ENCODE measurements at regions not wholly inside any gene's neighbourhood (a gene's known extent, or its start where the extent isn't known, plus 50 kb on each side); places are given as distances from the start of the nearest gene placed in this dataset.

- no peaks in the 10 kb centered on the region for H3K9me3 Mint-ChIP-seq
- H3K27me3 Mint-ChIP-seq: no peaks in the 10 kb centered on the region
- no peaks in the 10 kb centered on the region for H3K36me3 Mint-ChIP-seq (ENCODE audit: low read depth)
- H3K27ac Mint-ChIP-seq: no peak overlapping the region
- no peak for DNase-seq
- intact Hi-C loops (cut with micrococcal nuclease): no loop called here
- H3K4me3 Mint-ChIP-seq: no peak overlapping the region
- no peaks in the 10 kb centered on the region for H3K4me1 Mint-ChIP-seq
Observed at GRCh38 chr3:144380849-144381248, 409.2 kb downstream of the DIPK2A start.

- no peak overlapping the region for H3K27ac Mint-ChIP-seq
- no peaks in the 10 kb centered on the region for H3K4me1 Mint-ChIP-seq
- no peaks in the 10 kb centered on the region for H3K9me3 Mint-ChIP-seq
- H3K36me3 Mint-ChIP-seq (ENCODE audit: low read depth): no peaks in the 10 kb centered on the region
- no peaks in the 10 kb centered on the region for H3K27me3 Mint-ChIP-seq
- no peak for DNase-seq
- H3K4me3 Mint-ChIP-seq: no peak overlapping the region
- intact Hi-C loops (cut with micrococcal nuclease): no loop called here
Observed at GRCh38 chr3:144381607-144382006, 410.0 kb downstream of the DIPK2A start.

- DNase-seq: no peak
- Mint-ChIP-seq H3K27me3 (no peaks in the 10 kb centered on the region), H3K4me3 (no peak overlapping the region), H3K27ac (no peak overlapping the region), H3K4me1 (no peaks in the 10 kb centered on the region), H3K36me3 (ENCODE audit: low read depth) (no peaks in the 10 kb centered on the region), H3K9me3 (no peaks in the 10 kb centered on the region)
- intact Hi-C loops (cut with micrococcal nuclease): no loop called here
Observed at GRCh38 chr3:144384241-144384979, 412.8 kb downstream of the DIPK2A start.

DNA sequence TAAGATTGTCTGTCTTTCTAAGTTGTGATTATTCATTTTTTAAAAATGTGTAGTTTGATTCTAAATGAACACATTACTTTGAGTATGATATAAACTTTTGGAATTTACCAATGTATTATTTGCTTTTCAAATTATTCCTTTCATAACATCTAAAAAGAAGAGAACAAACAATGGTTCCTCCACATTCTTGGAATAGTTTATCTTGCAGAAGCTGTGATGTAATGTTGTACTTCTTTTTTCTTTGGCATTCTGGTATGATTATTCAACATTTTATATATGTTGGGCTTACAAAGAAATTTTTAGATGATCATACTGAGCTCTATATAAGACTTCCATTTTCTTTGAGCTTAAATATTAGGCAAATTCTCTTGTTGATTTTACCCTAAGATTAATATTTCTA is 419.2 kb downstream of the DIPK2A start:
- no peaks in the 10 kb centered on the region for H3K36me3 Mint-ChIP-seq (ENCODE audit: low read depth)
- no peak overlapping the region for H3K27ac Mint-ChIP-seq
- H3K4me1 Mint-ChIP-seq: no peaks in the 10 kb centered on the region
- no peaks in the 10 kb centered on the region for H3K9me3 Mint-ChIP-seq
- H3K4me3 Mint-ChIP-seq: no peak overlapping the region
- intact Hi-C loops (cut with micrococcal nuclease): no loop called here
- no peak for DNase-seq
- no peaks in the 10 kb centered on the region for H3K27me3 Mint-ChIP-seq

DNA sequence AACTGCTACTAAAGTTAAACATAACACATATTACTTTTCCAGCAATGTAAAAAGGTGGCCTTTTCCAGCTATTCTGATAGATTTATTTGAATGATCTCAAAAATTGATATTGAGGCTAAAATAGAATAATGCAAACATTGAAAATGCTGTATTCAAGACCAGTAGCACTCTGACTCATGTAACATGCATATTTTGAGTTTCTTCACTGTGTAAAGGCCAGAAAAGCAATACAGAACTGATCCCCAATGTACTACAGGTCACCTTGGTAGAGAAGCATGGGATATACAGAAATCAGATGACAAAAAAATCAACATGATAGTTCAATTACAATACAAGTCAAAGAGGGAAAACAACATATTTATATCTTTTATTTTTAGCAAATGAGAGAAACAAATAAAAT is 419.6 kb downstream of the DIPK2A start:
- no peaks in the 10 kb centered on the region for H3K9me3 Mint-ChIP-seq
- no peak overlapping the region for H3K27ac Mint-ChIP-seq
- no peaks in the 10 kb centered on the region for H3K4me1 Mint-ChIP-seq
- intact Hi-C loops (cut with micrococcal nuclease): no loop called here
- no peak for DNase-seq
- H3K36me3 Mint-ChIP-seq (ENCODE audit: low read depth): no peaks in the 10 kb centered on the region
- H3K27me3 Mint-ChIP-seq: no peaks in the 10 kb centered on the region
- no peak overlapping the region for H3K4me3 Mint-ChIP-seq

DNA sequence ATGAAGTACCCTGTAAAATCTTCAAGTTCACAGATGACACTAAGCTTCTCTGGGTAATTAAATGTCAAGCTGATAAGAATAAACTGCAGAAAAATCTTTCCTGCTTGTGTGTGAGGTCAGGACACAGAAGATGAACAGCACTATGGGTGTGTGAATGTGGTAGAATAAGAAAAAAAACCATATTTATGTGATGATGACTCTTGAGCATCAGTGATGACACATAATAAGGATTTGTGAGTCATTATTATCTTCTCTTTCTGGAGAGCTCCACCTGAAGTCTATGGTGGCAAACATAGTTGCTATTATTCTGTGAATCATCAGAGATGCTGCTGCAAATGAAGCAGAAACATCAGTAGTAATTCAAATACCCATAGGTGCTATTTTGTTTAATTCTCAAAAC is 422.4 kb downstream of the DIPK2A start:
- H3K9me3 Mint-ChIP-seq: no peaks in the 10 kb centered on the region
- H3K27ac Mint-ChIP-seq: no peak overlapping the region
- DNase-seq: no peak
- intact Hi-C loops (cut with micrococcal nuclease): no loop called here
- H3K36me3 Mint-ChIP-seq (ENCODE audit: low read depth): no peaks in the 10 kb centered on the region
- no peaks in the 10 kb centered on the region for H3K27me3 Mint-ChIP-seq
- no peak overlapping the region for H3K4me3 Mint-ChIP-seq
- H3K4me1 Mint-ChIP-seq: no peaks in the 10 kb centered on the region

- H3K27ac Mint-ChIP-seq: no peak overlapping the region
- no peaks in the 10 kb centered on the region for H3K9me3 Mint-ChIP-seq
- H3K4me1 Mint-ChIP-seq: no peaks in the 10 kb centered on the region
- no peaks in the 10 kb centered on the region for H3K27me3 Mint-ChIP-seq
- no peak for DNase-seq
- no peak overlapping the region for H3K4me3 Mint-ChIP-seq
- no peaks in the 10 kb centered on the region for H3K36me3 Mint-ChIP-seq (ENCODE audit: low read depth)
- intact Hi-C loops (cut with micrococcal nuclease): no loop called here
Observed at GRCh38 chr3:144402430-144402829, 430.8 kb downstream of the DIPK2A start.

GRCh38 chr3:144403040-144403457 is 431.4 kb downstream of the DIPK2A start:
- H3K27ac Mint-ChIP-seq: no peak overlapping the region
- H3K27me3 Mint-ChIP-seq: no peaks in the 10 kb centered on the region
- no peaks in the 10 kb centered on the region for H3K36me3 Mint-ChIP-seq (ENCODE audit: low read depth)
- H3K4me3 Mint-ChIP-seq: no peak overlapping the region
- DNase-seq: no peak
- no peaks in the 10 kb centered on the region for H3K9me3 Mint-ChIP-seq
- intact Hi-C loops (cut with micrococcal nuclease): no loop called here
- H3K4me1 Mint-ChIP-seq: no peaks in the 10 kb centered on the region

GRCh38 chr3:144407335-144407734 is 435.7 kb downstream of the DIPK2A start:
- H3K4me3 Mint-ChIP-seq: no peak overlapping the region
- H3K9me3 Mint-ChIP-seq: no peaks in the 10 kb centered on the region
- H3K4me1 Mint-ChIP-seq: no peaks in the 10 kb centered on the region
- H3K27me3 Mint-ChIP-seq: no peaks in the 10 kb centered on the region
- H3K36me3 Mint-ChIP-seq (ENCODE audit: low read depth): no peaks in the 10 kb centered on the region
- H3K27ac Mint-ChIP-seq: no peak overlapping the region
- intact Hi-C loops (cut with micrococcal nuclease): no loop called here
- no peak for DNase-seq

DNA sequence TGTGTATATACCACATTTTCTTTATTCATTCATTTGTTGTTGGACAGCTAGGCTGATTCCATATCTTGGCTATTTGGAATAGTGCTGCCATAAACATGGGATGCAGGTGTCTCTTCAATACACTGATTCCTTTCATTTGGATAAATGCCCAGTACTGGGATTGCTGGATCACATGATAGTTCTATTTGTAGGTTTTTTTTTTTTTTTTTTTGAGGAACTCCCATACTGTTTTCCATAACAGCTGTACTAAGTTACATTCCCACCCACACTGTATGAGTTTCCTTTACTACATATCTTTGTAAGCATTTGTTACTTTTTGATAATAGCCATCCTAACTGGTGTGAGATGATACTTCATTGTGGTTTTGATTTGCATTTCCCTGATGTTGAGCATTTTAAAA is 437.7 kb downstream of the DIPK2A start:
- Mint-ChIP-seq H3K9me3 (no peaks in the 10 kb centered on the region), H3K4me1 (no peaks in the 10 kb centered on the region)

GRCh38 chr3:144413068-144413467 is 441.4 kb downstream of the DIPK2A start:
- no peaks in the 10 kb centered on the region for H3K36me3 Mint-ChIP-seq (ENCODE audit: low read depth)
- no peaks in the 10 kb centered on the region for H3K9me3 Mint-ChIP-seq
- H3K4me3 Mint-ChIP-seq: no peak overlapping the region
- H3K27me3 Mint-ChIP-seq: no peaks in the 10 kb centered on the region
- no peak for DNase-seq
- no peaks in the 10 kb centered on the region for H3K4me1 Mint-ChIP-seq
- intact Hi-C loops (cut with micrococcal nuclease): no loop called here
- H3K27ac Mint-ChIP-seq: no peak overlapping the region

More for the DNA sequence above, 437.7 kb downstream of the DIPK2A start:
- Mint-ChIP-seq H3K36me3 (ENCODE audit: low read depth) (no peaks in the 10 kb centered on the region), H3K4me3 (no peak overlapping the region), H3K27me3 (no peaks in the 10 kb centered on the region), H3K27ac (no peak overlapping the region)
- intact Hi-C loops (cut with micrococcal nuclease): no loop called here
- no peak for DNase-seq

- DNase-seq: no peak
- Mint-ChIP-seq H3K27ac (no peak overlapping the region), H3K36me3 (ENCODE audit: low read depth) (no peaks in the 10 kb centered on the region), H3K4me3 (no peak overlapping the region), H3K9me3 (no peaks in the 10 kb centered on the region), H3K27me3 (no peaks in the 10 kb centered on the region), H3K4me1 (no peaks in the 10 kb centered on the region)
- intact Hi-C loops (cut with micrococcal nuclease): no loop called here
Observed at GRCh38 chr3:144415492-144415891, 443.9 kb downstream of the DIPK2A start.

DNA sequence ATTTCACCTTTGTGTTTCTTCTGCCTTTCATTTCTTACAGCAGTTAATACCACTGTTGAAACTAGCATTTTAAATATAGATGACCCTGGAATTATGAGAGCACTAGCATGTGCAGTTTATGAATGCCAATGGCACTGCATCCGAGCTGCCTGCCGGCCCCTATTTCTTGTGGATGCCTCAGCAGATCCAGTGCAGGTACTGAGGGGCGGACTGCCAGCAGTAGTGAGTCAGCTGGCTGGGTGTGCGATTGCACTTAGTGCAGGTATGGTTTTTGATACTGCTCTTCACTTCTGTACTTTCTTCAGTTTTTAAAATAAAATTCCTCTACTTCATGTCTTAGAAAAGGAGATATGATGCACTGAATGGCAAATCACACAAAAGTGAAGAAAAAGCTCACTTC is 453.0 kb downstream of the DIPK2A start:
- H3K4me1 Mint-ChIP-seq: no peaks in the 10 kb centered on the region
- H3K27ac Mint-ChIP-seq: no peak overlapping the region
- H3K4me3 Mint-ChIP-seq: no peak overlapping the region
- no peak for DNase-seq
- H3K36me3 Mint-ChIP-seq (ENCODE audit: low read depth): no peaks in the 10 kb centered on the region
- intact Hi-C loops (cut with micrococcal nuclease): no loop called here
- H3K27me3 Mint-ChIP-seq: no peaks in the 10 kb centered on the region
- H3K9me3 Mint-ChIP-seq: no peaks in the 10 kb centered on the region

DNA sequence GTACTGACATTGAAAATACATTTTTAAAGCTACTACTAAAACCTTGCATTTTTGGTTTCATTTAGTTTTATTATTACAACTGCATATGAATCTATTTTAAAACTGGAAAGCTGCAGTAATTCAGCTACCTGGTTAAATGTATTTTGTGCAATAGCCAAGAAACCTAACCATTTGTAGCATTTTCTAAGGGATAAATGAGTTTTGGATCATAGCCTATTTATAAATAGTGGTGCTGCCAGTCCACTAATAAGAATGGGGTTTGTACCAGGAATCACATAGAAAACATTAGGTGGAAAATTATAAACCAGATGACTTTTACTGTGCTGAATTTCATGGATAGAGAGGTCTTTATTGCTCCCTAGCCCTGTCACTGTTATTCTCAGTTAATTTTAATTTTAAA is 454.7 kb downstream of the DIPK2A start:
- no peaks in the 10 kb centered on the region for H3K36me3 Mint-ChIP-seq (ENCODE audit: low read depth)
- H3K4me3 Mint-ChIP-seq: no peak overlapping the region
- intact Hi-C loops (cut with micrococcal nuclease): no loop called here
- no peaks in the 10 kb centered on the region for H3K4me1 Mint-ChIP-seq
- no peak for DNase-seq
- no peaks in the 10 kb centered on the region for H3K27me3 Mint-ChIP-seq
- H3K27ac Mint-ChIP-seq: no peak overlapping the region
- no peaks in the 10 kb centered on the region for H3K9me3 Mint-ChIP-seq

- Mint-ChIP-seq H3K4me1 (no peaks in the 10 kb centered on the region), H3K36me3 (ENCODE audit: low read depth) (no peaks in the 10 kb centered on the region), H3K27ac (no peak overlapping the region), H3K4me3 (no peak overlapping the region), H3K9me3 (no peaks in the 10 kb centered on the region), H3K27me3 (no peaks in the 10 kb centered on the region)
- no peak for DNase-seq
- intact Hi-C loops (cut with micrococcal nuclease): no loop called here
Observed at GRCh38 chr3:144426967-144427366, 455.3 kb downstream of the DIPK2A start.
